ENCODE measurements at regions not wholly inside any gene's neighbourhood (a gene's known extent, or its start where the extent isn't known, plus 50 kb on each side); places are given as distances from the start of the nearest gene placed in this dataset.
"Not testable (repeated sequence)": the region's sequence is repeated elsewhere in the genome, so short reads cannot be mapped to it uniquely, and the experiment has no call there.

DNA sequence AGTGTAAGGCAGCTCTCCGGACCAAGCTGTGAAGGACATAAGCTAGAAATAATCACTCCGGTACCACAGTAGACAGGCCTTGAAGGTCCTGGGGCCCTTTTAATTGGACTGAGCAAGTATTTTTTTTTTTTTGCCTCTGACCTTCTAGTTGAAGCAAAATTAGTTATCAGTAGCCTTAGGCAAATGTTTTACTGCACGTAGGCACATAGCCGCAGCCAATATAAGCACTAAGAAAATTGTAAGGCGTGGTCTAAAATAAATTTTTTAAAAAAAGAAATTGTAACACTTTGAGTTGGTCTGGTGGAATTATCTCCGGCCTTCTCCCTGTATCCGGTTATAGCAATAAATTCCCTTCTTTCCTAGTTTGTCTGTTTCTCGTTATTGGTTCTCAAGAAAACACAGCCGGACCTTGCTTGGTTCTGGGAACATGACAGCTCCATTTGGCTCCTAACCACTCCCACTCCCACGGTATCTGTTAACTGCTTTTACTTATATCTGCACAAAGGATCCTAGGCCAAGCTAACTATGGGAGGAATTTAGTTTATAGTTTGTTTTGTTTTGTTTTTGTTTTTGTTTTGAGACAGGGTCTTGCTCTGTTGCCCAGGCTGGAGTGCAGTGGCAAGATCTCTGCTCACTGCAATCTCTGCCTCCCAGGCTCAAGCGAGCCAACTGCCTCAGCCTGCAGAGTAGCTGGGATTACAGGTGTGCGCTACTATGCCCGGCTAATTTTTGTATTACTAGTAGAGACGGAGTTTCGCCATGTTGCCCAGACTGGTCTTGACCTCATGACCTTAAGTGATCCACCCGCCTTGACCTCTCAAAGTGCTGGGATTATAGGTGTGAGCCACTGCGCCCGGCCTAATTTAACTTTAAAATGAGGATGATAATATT is 124.4 kb upstream of the KIF5B start:
- H3K27ac Mint-ChIP-seq, result no peak overlapping the region
- ATAC-seq (no peak), DNase-seq (ENCODE audit: low spot score in 2 of 2) (no peak)
- no peaks in the 10 kb centered on the region for H3K9me3 Mint-ChIP-seq
- no peaks in the 10 kb centered on the region for H3K36me3 Mint-ChIP-seq

- H3K36me3 Mint-ChIP-seq, result no peaks in the 10 kb centered on the region
- ATAC-seq (no peak), DNase-seq (ENCODE audit: low spot score in 2 of 2) (no peak)
- no peak overlapping the region for H3K27ac Mint-ChIP-seq
- H3K9me3 Mint-ChIP-seq, result no peaks in the 10 kb centered on the region
Observed at GRCh38 chr10:32179836-32180235, 123.6 kb upstream of the KIF5B start.

DNA sequence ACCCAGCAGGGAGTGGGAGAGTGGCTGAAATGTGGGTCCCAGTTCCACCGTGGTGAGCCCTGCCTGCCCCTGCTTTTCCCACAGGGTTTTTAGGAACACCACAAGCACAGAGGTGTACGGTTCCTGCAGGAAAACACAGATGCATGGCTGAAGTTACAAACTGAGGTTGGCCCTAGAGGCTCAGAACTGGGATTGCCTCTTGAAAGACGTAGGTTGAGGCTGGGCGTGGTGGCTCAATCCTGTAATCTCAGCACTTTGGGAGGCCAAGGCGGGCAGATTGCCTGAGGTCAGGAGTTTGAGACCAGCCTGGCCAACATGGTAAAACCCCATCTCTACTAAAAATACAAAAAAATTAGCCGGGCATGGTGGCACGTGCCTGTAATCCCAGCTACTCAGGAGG is 121.4 kb upstream of the KIF5B start:
- not testable (repeated sequence) for DNase-seq (ENCODE audit: low spot score in 2 of 2); H3K27ac Mint-ChIP-seq; ATAC-seq; H3K36me3 Mint-ChIP-seq; H3K9me3 Mint-ChIP-seq

DNA sequence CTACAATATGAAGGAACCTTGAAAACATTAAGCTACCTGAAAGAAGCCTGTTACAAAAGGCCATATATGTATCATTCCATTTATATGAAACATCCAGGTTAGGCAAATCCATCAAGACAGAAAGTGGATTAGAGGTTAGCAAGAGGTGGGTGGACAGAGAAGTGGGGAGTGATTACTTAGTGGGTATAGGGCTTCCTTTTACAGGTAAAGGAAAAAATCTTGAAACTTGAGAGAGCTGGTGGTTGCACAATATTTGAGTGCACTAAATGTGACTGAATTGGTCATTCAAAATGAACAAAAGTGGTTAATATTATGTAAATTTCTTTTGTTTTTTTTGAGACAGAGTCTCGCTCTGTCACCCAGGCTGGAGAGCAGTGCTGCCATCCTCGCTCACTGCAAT is 119.4 kb upstream of the KIF5B start:
- Mint-ChIP-seq H3K36me3 (no peaks in the 10 kb centered on the region), H3K9me3 (no peaks in the 10 kb centered on the region), H3K27ac (no peak overlapping the region)
- DNase-seq (ENCODE audit: low spot score in 2 of 2) (no peak), ATAC-seq (no peak)

GRCh38 chr10:32174349-32174893 is 118.2 kb upstream of the KIF5B start:
- Mint-ChIP-seq H3K27ac (no peak overlapping the region), H3K36me3 (no peaks in the 10 kb centered on the region), H3K9me3 (no peaks in the 10 kb centered on the region)
- DNase-seq (ENCODE audit: low spot score in 2 of 2) (no peak), ATAC-seq (no peak)

- ATAC-seq (no peak), DNase-seq (ENCODE audit: low spot score in 2 of 2) (no peak)
- Mint-ChIP-seq H3K9me3 (no peaks in the 10 kb centered on the region), H3K27ac (no peak overlapping the region), H3K36me3 (no peaks in the 10 kb centered on the region)
Observed at GRCh38 chr10:32171204-32171603, 115.0 kb upstream of the KIF5B start.

GRCh38 chr10:32169556-32169955 is 113.3 kb upstream of the KIF5B start:
- H3K9me3 Mint-ChIP-seq, result no peaks in the 10 kb centered on the region
- no peak overlapping the region for H3K27ac Mint-ChIP-seq
- no peak for DNase-seq (ENCODE audit: low spot score in 2 of 2)
- ATAC-seq, result no peak
- no peaks in the 10 kb centered on the region for H3K36me3 Mint-ChIP-seq

- Mint-ChIP-seq H3K9me3 (no peaks in the 10 kb centered on the region), H3K36me3 (no peaks in the 10 kb centered on the region), H3K27ac (no peak overlapping the region)
- ATAC-seq (no peak), DNase-seq (ENCODE audit: low spot score in 2 of 2) (no peak)
Observed at GRCh38 chr10:32167450-32167849, 111.2 kb upstream of the KIF5B start.

GRCh38 chr10:32166365-32166764 is 110.1 kb upstream of the KIF5B start:
- H3K9me3 Mint-ChIP-seq, result no peaks in the 10 kb centered on the region
- H3K27ac Mint-ChIP-seq, result no peak overlapping the region
- ATAC-seq (no peak), DNase-seq (ENCODE audit: low spot score in 2 of 2) (no peak)
- H3K36me3 Mint-ChIP-seq, result no peaks in the 10 kb centered on the region

DNA sequence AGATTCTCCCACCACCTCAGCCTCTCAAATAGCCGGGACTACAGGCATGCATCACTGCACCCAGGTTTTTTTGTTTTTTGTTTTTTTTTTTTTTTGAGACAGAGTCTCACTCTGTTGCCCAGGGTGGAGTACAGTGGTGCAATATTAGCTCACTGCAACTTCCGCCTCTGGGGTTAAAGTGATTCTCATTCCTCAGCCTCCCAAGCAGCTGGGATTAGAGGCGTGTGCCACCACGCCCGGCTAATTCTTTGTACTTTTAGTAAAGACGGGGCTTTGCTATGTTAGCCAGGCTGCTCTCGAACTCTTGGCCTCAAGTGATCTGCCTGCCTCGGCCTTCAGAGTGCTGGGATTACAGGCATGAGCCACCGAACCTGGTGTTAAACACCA is 107.5 kb upstream of the KIF5B start:
- no peak overlapping the region for H3K27ac Mint-ChIP-seq
- no peak for DNase-seq (ENCODE audit: low spot score in 2 of 2)

DNA sequence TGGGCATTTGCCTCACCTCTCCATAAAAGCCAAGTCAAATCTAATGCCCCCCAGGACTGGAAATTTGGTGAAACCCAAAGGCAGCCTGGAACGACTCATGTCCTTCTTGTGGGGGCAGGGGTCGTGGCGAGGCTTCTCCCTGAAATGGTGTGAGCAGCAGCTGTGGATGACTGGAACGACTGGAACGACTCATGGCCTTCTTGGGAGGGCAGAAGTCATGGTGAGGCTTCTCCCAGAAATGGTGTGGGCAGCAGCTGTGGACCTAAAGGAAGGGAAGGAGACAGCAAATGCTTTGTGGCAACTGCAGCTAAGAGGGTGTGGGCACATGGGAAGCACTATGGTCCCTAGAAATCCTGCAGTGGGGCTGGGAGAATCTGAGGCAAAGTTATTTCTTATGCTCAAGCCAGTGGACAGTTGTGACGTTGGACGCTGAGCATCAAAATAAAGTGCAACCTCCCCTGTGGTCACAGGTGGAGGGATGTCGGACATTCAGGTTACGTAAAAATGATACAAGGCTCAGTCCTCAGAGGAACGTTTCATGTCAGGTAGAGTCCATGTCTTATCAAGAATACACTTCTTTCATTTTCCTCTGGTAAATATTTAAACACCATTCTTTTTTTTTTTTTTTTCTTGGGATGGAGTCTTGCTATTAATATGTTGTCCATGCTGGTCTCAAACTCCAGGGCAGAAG is 107.0 kb upstream of the KIF5B start:
- DNase-seq (ENCODE audit: low spot score in 2 of 2), result no peak
- no peak overlapping the region for H3K27ac Mint-ChIP-seq
- H3K9me3 Mint-ChIP-seq, result no peaks in the 10 kb centered on the region
- ATAC-seq, result no peak
- no peaks in the 10 kb centered on the region for H3K36me3 Mint-ChIP-seq

More for the DNA sequence above, 107.5 kb upstream of the KIF5B start:
- H3K9me3 Mint-ChIP-seq, result no peaks in the 10 kb centered on the region
- no peak for ATAC-seq
- no peaks in the 10 kb centered on the region for H3K36me3 Mint-ChIP-seq

DNA sequence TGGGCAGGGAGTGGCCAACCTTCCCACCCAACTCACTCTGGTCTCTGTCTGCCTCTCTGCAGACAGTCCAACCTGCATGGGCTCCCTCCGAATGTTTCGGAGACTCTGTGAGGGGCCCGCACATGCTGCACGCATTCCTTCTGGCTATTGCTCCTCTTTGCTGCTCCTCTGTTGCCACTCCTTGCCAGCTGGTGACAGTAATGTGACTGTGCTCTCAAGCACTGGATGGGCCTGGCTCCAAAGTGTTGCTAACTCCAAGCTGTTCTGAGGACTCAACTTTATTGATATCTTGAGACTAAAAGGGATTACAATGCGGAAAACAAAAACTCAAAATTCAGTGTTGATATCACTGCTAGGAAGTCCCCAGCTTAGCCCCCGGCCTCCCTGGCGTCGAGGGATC is 105.4 kb upstream of the KIF5B start:
- DNase-seq (ENCODE audit: low spot score in 2 of 2) (no peak), ATAC-seq (no peak)
- Mint-ChIP-seq H3K36me3 (no peaks in the 10 kb centered on the region), H3K27ac (no peak overlapping the region), H3K9me3 (no peaks in the 10 kb centered on the region)

- H3K36me3 Mint-ChIP-seq, result no peaks in the 10 kb centered on the region
Observed at GRCh38 chr10:32160864-32161263, 104.6 kb upstream of the KIF5B start.

GRCh38 chr10:32159264-32159663 is 103.0 kb upstream of the KIF5B start:
- ATAC-seq (no peak), DNase-seq (ENCODE audit: low spot score in 2 of 2) (no peak)
- H3K27ac Mint-ChIP-seq, result no peak overlapping the region
- peaks cover 5 to 7% of the 10 kb centered on the region in 2 donors for H3K36me3 Mint-ChIP-seq
- H3K9me3 Mint-ChIP-seq, result peaks cover 5 to 7% of the 10 kb centered on the region in 2 donors

More at GRCh38 chr10:32160864-32161263, 104.6 kb upstream of the KIF5B start:
- DNase-seq (ENCODE audit: low spot score in 2 of 2) (no peak), ATAC-seq (no peak)
- no peak overlapping the region for H3K27ac Mint-ChIP-seq
- no peaks in the 10 kb centered on the region for H3K9me3 Mint-ChIP-seq

DNA sequence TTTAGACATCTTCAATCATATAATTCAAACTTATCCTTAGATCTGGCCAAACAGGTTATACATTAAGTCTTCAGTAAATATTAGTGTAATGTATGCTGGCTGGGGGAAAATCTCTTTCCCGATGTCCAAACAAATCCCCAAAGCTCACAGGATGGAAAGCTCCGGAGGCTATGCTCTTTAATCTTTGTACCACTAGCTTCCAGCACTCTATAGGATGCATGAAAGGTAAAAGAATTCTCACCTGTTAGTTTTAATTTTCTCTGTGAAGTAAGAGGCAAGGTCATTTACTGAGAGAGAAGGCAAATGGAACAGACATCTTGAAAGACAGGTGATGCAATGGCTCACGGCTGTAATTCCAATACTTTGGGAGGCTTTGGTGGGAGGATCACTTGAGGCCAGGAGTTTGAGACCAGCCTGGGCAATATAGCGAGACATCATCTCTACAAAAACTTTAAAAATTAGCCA is 99.8 kb upstream of the KIF5B start:
- Mint-ChIP-seq H3K27ac (no peak overlapping the region), H3K9me3 (peaks cover 5 to 7% of the 10 kb centered on the region in 2 donors), H3K36me3 (peaks cover 21 to 22% of the 10 kb centered on the region in 2 donors)
- no peak for DNase-seq (ENCODE audit: low spot score in 2 of 2)
- no peak for ATAC-seq

GRCh38 chr10:32155075-32155516 is 98.9 kb upstream of the KIF5B start:
- Mint-ChIP-seq H3K27ac (no peak overlapping the region), H3K9me3 (peaks cover 5 to 7% of the 10 kb centered on the region in 2 donors), H3K36me3 (peaks cover 21 to 22% of the 10 kb centered on the region in 2 donors)
- ATAC-seq (no peak), DNase-seq (ENCODE audit: low spot score in 2 of 2) (no peak)

DNA sequence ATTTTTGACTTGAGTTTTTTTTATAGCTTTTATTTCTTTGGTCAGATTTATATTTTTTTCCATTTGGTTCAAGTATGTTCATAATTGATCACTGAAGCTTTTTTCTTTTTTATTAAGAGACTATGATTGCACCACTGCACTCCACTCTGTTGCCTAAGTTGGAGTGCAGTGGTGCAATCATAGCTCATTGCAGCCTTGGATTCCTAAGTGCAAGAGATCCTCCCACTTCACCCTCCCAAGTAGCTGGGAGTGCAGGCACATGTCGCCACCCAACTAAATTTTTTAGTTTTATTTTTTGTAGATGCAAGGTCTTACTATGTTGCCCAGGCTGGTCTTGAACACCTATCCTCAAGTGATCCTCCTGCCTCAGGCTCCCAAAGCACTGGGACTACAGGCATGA is 97.7 kb upstream of the KIF5B start:
- Mint-ChIP-seq H3K9me3 (peaks cover 5 to 7% of the 10 kb centered on the region in 2 donors), H3K36me3 (peaks cover 21 to 22% of the 10 kb centered on the region in 2 donors), H3K27ac (no peak overlapping the region)
- DNase-seq (ENCODE audit: low spot score in 2 of 2) (no peak), ATAC-seq (no peak)
